Activated naive CD4-positive, alpha-beta T cell treated with anti-CD3 and anti-CD28 coated beads, Interleukin-2, amount 10 ng/mL, durations not matched to agents 7 days and 5 days (primary cell): ENCODE measurements at regions not wholly inside any gene's neighbourhood (a gene's known extent, or its start where the extent isn't known, plus 50 kb on each side); places are given as distances from the start of the nearest gene placed in this dataset.

ENCODE experiments used
- CTCF ChIA-PET: fragments of 350-600 bp; sonication (Branson Sonifier 250); formaldehyde crosslinking; loops from one replicate; lab custom pipeline; 2021; ENCODE audit warnings: antibody characterized with exemption; lab: Charles Lee
- DNase-seq: peaks from one replicate; pipeline ENCODE4 v3.0.0-alpha.2; 2020
- H3K27ac Mint-ChIP-seq: one replicate; pipeline ENCODE4 v1.8.0; 2021; ENCODE audit warnings: mild to moderate bottlenecking, moderate library complexity, mixed read lengths
- H3K27me3 Mint-ChIP-seq: one replicate; pipeline ENCODE4 v1.8.0; 2021; ENCODE audit warnings: mild to moderate bottlenecking, mixed read lengths
- H3K36me3 Mint-ChIP-seq: one replicate; pipeline ENCODE4 v1.8.0; 2021; ENCODE audit warnings: mixed read lengths
- H3K4me1 Mint-ChIP-seq: one replicate; pipeline ENCODE4 v1.8.0; 2021; ENCODE audit warnings: mixed read lengths
- H3K4me3 Mint-ChIP-seq: one replicate; pipeline ENCODE4 v1.8.0; 2021; ENCODE audit warnings: mild to moderate bottlenecking, moderate library complexity, mixed read lengths
- H3K9me3 Mint-ChIP-seq: one replicate; pipeline ENCODE4 v1.8.0; 2021; ENCODE audit warnings: mixed read lengths

DNA sequence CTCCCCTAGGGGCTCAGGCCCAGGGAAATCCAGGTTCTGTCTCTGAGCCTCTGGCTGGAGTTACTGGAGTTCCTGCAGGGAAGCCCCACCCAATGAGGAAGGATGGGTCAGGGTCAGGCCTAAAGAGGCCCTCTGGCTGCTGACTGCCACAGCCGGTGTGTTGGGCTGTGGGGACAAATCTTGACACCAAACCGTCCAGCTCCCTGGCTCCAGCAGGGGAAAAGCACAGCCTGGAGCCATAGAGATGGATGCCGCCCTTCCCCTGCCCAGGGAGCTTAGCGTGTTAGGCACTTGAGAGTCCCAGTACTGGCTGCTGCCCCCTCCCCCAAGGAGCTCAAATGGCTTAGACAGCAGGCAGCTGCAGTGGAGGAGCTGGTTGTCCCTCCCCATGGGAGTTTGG is 321.3 kb upstream of the LCORL start:
- DNase-seq: no peak
- Mint-ChIP-seq H3K4me3 (no peak overlapping the region), H3K27me3 (no peaks in the 10 kb centered on the region), H3K9me3 (no peaks in the 10 kb centered on the region), H3K4me1 (no peaks in the 10 kb centered on the region), H3K27ac (no peak overlapping the region), H3K36me3 (no peaks in the 10 kb centered on the region)
- CTCF ChIA-PET: no interaction called here

DNA sequence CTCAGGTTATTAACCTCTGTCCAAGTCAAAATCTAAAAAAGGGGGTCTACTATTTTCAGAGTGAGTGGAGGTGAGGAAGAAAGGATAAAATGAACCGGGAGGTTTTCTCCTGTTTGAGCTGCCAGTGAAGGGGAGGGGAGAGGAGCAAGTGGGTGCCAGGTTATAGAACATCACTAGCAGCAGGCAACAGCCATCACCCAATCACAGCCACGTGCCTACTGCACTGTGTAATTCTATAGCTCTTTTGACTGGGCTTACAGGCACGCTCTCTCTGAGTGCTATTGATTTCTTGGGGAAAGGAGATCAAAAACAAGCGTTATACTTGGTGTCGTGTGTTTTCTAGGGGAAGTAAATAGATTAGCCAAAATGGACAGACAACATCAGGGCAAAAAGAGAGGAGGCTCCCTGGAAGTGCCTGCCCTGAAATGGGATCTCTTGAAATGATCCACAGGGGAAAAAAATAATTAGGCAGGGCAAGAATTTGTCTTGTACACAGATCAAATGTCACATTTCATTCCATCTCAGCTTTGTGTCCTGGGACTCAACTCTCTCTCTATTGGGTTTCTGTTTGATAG is 300.5 kb upstream of the LCORL start:
- H3K27me3 Mint-ChIP-seq: peaks cover 4% of the 10 kb centered on the region
- H3K4me1 Mint-ChIP-seq: no peaks in the 10 kb centered on the region
- H3K27ac Mint-ChIP-seq: no peak overlapping the region
- no peaks in the 10 kb centered on the region for H3K9me3 Mint-ChIP-seq
- no peaks in the 10 kb centered on the region for H3K36me3 Mint-ChIP-seq
- DNase-seq: no peak
- no peak overlapping the region for H3K4me3 Mint-ChIP-seq
- CTCF ChIA-PET: no interaction called here

DNA sequence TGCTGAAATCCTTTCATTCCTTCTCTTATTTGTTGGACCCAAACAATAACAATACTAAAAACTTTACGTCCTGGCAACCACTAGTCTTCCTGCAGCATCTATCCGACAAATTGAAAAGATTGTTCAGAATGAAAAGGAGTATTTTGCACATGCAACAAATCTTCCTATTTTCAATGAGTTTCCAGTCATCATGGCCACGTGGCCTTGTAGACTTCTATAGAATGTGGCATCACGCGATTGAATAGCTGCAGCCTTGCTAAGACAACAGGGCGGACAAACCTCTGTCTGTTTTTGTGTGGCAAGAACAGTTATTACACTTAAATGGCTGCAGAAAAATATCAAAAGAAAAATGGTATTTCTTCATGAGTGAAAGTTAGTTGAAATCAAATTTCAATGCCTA is 297.9 kb upstream of the LCORL start:
- CTCF ChIA-PET: no interaction called here
- Mint-ChIP-seq H3K27me3 (peaks cover 4% of the 10 kb centered on the region), H3K4me1 (no peaks in the 10 kb centered on the region), H3K27ac (no peak overlapping the region), H3K36me3 (no peaks in the 10 kb centered on the region), H3K9me3 (no peaks in the 10 kb centered on the region), H3K4me3 (no peak overlapping the region)
- no peak for DNase-seq

DNA sequence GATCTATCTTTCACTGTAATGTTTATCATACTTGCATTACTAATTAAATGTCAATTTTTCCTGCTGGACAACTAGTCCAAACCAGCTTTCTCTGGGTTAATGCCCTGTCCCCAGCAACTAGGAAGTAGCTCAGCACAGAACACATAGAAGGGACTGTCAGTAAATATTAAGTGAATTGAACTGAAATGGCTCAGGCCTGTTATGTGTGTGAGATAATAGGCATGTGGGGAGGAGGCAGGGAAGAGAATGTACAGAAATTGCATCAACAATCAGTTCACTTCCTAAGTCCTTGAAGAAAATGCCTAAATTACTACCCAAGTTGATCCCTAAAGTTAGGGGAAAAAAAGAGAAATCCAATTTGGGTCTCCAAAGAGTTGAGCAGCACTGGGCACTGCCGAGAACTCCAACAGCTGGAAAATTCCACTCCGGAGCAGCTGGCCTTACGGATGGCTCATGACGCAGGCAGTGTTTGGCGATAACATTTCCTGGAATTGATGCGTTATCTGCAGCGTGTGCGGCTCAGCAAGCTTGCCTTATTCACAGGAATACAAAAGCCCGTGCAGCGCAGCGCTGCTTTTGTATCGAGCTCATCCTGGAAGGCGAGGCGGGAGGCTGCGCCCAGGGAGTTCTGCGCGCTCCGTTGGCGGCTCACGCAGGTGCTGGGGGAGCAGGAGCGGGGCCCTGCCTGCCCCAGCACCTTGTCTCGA is 297.3 kb upstream of the LCORL start:
- H3K9me3 Mint-ChIP-seq: no peaks in the 10 kb centered on the region
- H3K36me3 Mint-ChIP-seq: no peaks in the 10 kb centered on the region
- no peak overlapping the region for H3K27ac Mint-ChIP-seq
- H3K4me1 Mint-ChIP-seq: no peaks in the 10 kb centered on the region
- H3K27me3 Mint-ChIP-seq: peaks cover 4% of the 10 kb centered on the region
- DNase-seq: no peak
- no peak overlapping the region for H3K4me3 Mint-ChIP-seq
- CTCF ChIA-PET: no interaction called here

DNA sequence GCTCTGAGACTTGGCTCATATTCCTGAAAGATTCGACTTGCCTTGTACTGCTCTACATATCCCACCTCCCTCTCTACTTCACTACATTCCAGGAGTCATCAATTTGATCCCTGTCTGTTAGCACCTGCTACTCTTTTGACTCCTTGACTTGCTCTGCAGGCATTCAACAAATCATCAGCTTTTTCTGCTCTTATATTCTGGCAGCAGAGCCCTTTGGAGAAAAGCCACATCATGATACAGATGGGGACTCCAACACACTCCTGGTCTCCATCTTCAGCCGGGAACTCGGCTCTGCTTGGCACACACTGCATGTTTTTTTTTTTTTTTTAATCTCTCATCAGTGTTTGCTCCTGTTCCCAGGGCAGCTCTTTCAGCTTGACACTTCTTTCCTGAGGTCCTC is 293.2 kb upstream of the LCORL start:
- Mint-ChIP-seq H3K27me3 (peaks cover 4% of the 10 kb centered on the region), H3K36me3 (no peaks in the 10 kb centered on the region), H3K4me1 (no peaks in the 10 kb centered on the region), H3K9me3 (no peaks in the 10 kb centered on the region), H3K27ac (no peak overlapping the region), H3K4me3 (no peak overlapping the region)
- CTCF ChIA-PET: no interaction called here
- no peak for DNase-seq

DNA sequence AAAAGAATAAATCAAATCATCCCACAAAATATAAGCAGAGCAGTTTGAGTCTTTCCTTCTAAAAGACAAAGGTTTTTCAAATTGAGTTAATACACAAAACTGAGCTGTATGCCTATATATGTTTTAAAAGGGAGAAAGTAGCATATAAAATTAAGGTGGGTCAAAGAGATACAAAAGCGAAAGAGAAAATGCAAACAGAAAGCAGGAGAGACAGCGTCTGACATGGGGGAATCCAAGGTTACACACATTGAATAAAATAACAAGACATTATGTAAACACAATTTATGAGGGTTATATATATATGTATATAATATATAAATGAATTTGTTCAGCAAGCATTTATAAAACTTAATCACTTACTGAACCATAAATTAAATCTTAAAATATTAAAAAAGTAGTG is 276.1 kb upstream of the LCORL start:
- Mint-ChIP-seq H3K27ac (no peak overlapping the region), H3K27me3 (no peaks in the 10 kb centered on the region), H3K36me3 (no peaks in the 10 kb centered on the region), H3K4me1 (no peaks in the 10 kb centered on the region), H3K4me3 (no peak overlapping the region), H3K9me3 (no peaks in the 10 kb centered on the region)
- CTCF ChIA-PET: no interaction called here
- DNase-seq: no peak

DNA sequence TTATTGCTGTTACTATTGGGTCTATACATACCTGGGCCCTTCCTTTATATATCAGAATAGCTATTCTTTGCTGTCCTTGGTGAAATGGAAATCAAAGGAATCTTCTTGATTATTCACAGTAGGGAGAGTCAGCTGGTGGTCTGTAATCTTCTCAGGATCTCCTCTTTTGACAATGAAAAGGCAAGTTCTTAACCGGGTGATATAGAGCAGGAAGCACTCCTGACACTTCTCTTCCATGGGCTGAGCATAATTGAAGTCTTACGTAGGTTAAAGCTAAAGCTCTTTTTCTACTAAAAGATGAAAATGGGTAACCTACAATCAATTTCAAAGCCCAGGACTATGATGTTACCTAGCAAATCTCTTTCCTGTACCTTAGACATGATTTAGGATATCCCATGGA is 274.9 kb upstream of the LCORL start:
- no peaks in the 10 kb centered on the region for H3K27me3 Mint-ChIP-seq
- no peaks in the 10 kb centered on the region for H3K36me3 Mint-ChIP-seq
- H3K4me3 Mint-ChIP-seq: no peak overlapping the region
- CTCF ChIA-PET: no interaction called here
- no peak overlapping the region for H3K27ac Mint-ChIP-seq
- DNase-seq: no peak
- no peaks in the 10 kb centered on the region for H3K9me3 Mint-ChIP-seq
- H3K4me1 Mint-ChIP-seq: no peaks in the 10 kb centered on the region

DNA sequence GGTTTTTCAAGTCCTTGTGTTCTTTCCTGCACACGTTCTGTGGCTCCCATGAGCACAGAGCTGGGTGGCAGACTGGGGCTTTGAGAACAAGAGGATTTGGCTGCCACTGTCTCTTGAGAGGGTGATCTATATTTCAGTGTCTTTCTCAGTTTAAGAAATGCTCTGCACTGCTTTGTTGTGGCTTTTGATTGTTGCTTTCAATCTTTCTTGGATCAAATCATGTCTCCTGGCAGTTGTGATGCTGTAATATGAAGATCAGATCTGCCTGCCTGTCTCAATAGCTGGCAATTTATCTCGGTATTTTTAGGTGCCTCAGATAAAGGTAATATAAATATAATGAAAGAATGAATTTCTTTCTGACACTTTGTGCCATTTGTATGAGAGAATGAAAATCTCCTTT is 273.3 kb upstream of the LCORL start:
- Mint-ChIP-seq H3K27ac (no peak overlapping the region), H3K4me3 (no peak overlapping the region), H3K9me3 (no peaks in the 10 kb centered on the region), H3K4me1 (no peaks in the 10 kb centered on the region), H3K27me3 (no peaks in the 10 kb centered on the region), H3K36me3 (no peaks in the 10 kb centered on the region)
- no peak for DNase-seq
- CTCF ChIA-PET: no interaction called here

DNA sequence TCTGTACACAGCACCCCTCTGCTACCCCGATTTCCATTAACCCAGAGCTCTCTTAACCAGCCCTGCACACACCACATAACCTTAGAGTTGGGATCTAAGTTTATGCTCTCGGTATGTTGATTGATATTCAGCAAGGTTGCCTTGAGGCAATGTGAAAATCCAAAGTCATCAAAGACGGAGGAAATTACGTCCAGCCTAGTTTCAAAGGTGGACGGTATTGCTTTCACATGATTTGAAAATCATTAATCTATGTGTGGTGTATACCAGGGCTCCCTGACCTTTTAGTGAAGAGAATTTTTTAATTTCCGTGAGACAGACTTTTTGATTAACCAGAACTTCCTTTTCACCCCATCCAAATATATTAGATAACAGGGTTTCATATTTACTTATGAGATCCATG is 272.5 kb upstream of the LCORL start:
- no peak overlapping the region for H3K4me3 Mint-ChIP-seq
- H3K27ac Mint-ChIP-seq: no peak overlapping the region
- H3K27me3 Mint-ChIP-seq: no peaks in the 10 kb centered on the region
- no peaks in the 10 kb centered on the region for H3K4me1 Mint-ChIP-seq
- H3K36me3 Mint-ChIP-seq: no peaks in the 10 kb centered on the region
- DNase-seq: no peak
- no peaks in the 10 kb centered on the region for H3K9me3 Mint-ChIP-seq
- CTCF ChIA-PET: no interaction called here

DNA sequence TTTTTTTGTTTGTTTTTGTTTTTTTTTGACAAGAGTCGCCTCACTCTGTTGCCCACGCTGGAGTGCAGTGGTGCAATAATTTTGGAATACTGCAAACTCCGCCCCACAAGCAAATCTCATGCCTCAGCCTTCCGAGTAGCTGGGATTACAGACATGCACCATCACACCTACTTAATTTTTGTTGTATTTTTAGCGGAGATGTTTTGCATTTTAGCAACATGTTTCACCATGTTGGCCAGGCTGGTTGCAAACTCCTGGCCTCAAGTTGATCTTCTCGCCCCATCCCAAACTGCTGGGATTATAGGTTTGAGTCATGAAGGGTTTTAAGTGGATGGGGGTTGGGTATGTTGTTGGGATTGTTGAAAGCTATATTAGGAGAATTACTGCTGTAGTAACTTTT is 270.9 kb upstream of the LCORL start:
- H3K4me3 Mint-ChIP-seq: no peak overlapping the region
- CTCF ChIA-PET: no interaction called here
- H3K27me3 Mint-ChIP-seq: no peaks in the 10 kb centered on the region
- DNase-seq: no peak
- H3K36me3 Mint-ChIP-seq: no peaks in the 10 kb centered on the region
- no peaks in the 10 kb centered on the region for H3K4me1 Mint-ChIP-seq
- H3K9me3 Mint-ChIP-seq: no peaks in the 10 kb centered on the region
- H3K27ac Mint-ChIP-seq: no peak overlapping the region

DNA sequence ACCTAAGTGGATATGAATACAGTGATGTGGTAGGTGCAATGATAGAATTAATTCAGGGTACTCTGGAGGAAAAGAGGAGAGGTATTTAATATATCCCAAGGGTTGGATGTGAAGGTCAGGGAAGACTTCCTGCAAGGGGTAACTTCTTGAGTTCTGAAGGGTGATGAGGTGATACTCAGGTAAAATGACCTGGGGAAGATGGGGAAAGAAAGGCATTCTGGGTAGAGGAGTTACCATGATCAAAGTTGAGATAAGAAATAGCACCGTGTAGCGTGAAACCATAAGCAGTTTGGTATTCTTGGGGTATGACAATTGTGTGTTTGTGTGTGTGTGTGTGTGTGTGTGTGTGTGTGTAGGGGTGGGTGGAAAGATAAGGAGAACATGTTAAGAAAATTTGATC is 270.4 kb upstream of the LCORL start:
- no peaks in the 10 kb centered on the region for H3K27me3 Mint-ChIP-seq
- no peak overlapping the region for H3K4me3 Mint-ChIP-seq

DNA sequence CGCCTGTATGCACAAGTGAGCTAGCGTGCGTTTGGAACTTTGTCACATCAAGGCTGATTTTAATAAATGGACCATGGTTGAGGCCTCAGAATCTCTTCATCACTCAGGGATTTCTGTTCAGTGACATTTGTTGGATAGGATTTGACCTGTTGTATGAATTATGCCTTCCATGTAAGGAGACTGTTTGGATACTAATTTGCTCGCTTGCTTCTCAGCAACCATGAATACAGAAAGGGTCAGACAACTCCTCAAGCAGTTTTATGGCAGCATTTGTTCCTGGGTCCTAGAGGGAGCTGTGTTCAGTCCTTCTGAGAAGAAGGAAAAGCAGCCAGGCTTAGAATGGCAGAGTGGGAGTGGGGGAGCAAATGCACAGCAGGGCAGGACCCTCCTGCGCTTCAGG is 269.7 kb upstream of the LCORL start:
- H3K4me3 Mint-ChIP-seq: no peak overlapping the region
- H3K27me3 Mint-ChIP-seq: no peaks in the 10 kb centered on the region
- CTCF ChIA-PET: no interaction called here
- no peak overlapping the region for H3K27ac Mint-ChIP-seq
- no peaks in the 10 kb centered on the region for H3K9me3 Mint-ChIP-seq
- no peaks in the 10 kb centered on the region for H3K36me3 Mint-ChIP-seq
- no peaks in the 10 kb centered on the region for H3K4me1 Mint-ChIP-seq
- DNase-seq: no peak

More for the DNA sequence above, 270.4 kb upstream of the LCORL start:
- Mint-ChIP-seq H3K36me3 (no peaks in the 10 kb centered on the region), H3K27ac (no peak overlapping the region), H3K4me1 (no peaks in the 10 kb centered on the region), H3K9me3 (no peaks in the 10 kb centered on the region)
- DNase-seq: no peak
- CTCF ChIA-PET: no interaction called here

DNA sequence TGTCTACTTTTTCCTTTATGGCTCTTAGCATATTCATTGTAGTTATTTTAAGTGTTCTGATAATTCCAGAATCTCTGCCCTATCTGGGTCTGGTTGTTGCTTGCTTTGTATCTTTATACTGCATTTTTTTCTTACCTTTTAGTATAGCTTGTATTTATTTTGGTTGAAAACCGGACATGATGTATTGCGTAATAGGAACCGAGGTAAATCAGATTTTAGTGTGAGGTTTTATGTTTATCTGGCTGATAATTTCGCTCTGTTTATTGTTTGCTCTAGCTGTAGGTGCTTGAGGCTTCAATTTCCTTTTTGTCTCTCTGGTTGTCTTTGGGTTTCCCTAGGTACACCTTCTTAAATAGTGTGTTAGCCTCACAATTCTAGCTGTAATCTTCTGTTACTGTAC is 263.8 kb upstream of the LCORL start:
- Mint-ChIP-seq H3K27ac (no peak overlapping the region), H3K9me3 (no peaks in the 10 kb centered on the region), H3K36me3 (no peaks in the 10 kb centered on the region), H3K27me3 (no peaks in the 10 kb centered on the region), H3K4me3 (no peak overlapping the region), H3K4me1 (no peaks in the 10 kb centered on the region)
- DNase-seq: no peak
- CTCF ChIA-PET: no interaction called here

DNA sequence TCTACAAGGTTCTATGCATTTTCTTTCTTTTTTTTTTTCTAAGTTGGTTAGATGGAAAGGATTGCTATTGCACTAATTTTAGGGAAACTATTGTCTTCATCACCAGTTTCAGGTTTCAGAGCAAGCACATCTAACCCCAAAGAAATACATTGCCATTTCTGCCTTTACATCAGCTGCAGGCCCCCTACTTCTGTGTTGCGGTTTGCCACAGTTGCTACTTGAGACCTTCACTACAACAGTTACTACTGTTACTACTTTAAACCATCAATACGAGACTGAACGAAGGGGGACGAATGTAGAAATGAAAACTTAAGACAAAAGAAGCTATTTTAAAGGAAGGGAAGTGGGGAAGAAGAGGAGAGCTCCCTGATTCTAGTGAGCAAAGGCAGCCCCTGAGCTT is 256.7 kb upstream of the LCORL start:
- Mint-ChIP-seq H3K4me3 (no peak overlapping the region), H3K9me3 (no peaks in the 10 kb centered on the region), H3K36me3 (no peaks in the 10 kb centered on the region), H3K4me1 (no peaks in the 10 kb centered on the region), H3K27me3 (no peaks in the 10 kb centered on the region), H3K27ac (no peak overlapping the region)
- DNase-seq: no peak
- CTCF ChIA-PET: no interaction called here

DNA sequence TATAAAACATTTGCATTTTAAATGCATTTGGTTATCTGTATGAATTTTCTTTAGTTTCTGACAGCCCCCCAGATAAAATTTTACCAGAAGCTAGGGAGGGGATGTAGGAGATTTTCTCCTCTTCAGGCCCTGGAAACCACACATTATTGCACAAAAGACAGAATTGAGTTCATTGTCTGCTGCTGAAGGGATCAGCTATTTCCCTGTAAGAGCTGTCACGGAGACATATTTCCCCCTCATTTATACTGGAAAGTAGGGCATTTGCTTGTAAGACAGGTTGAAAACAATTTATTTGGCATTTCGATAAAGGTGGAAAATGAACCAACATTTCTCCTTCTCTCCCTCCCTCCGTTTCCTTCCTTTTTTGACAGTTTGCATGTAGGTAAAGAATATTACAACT is 241.3 kb upstream of the LCORL start:
- no peak for DNase-seq
- Mint-ChIP-seq H3K4me3 (no peak overlapping the region), H3K36me3 (no peaks in the 10 kb centered on the region), H3K4me1 (no peaks in the 10 kb centered on the region), H3K27ac (no peak overlapping the region), H3K27me3 (no peaks in the 10 kb centered on the region), H3K9me3 (peaks cover 2% of the 10 kb centered on the region)
- CTCF ChIA-PET: no interaction called here
